Middle frontal gyrus (tissue), 1 donor: ENCODE measurements at regions not wholly inside any gene's neighbourhood (a gene's known extent, or its start where the extent isn't known, plus 50 kb on each side); places are given as distances from the start of the nearest gene placed in this dataset.

Source experiments
- DNase-seq: peaks from one replicate; pipeline ENCODE4 v3.0.0-alpha.2; 2015; ENCODE audit warnings: low spot score; ENCODE audit errors: extremely low spot score

- DNase-seq = no peak
These were observed 269.0 kb upstream of the CLEC14A start for GRCh38 chr14:38524636-38525509.

- no peak for DNase-seq
These were observed 266.8 kb upstream of the CLEC14A start for GRCh38 chr14:38522724-38523123.

- DNase-seq = no peak
These were observed 265.7 kb upstream of the CLEC14A start for GRCh38 chr14:38521591-38521990.

- DNase-seq = no peak
These were observed 261.5 kb upstream of the CLEC14A start for GRCh38 chr14:38517426-38517825.

- no peak for DNase-seq
These were observed 256.3 kb upstream of the CLEC14A start for GRCh38 chr14:38512236-38512635.

- DNase-seq = no peak
These were observed 251.4 kb upstream of the CLEC14A start for GRCh38 chr14:38507299-38507698.

GRCh38 chr14:38505973-38506249 is 250.0 kb upstream of the CLEC14A start:
- DNase-seq = no peak

- DNase-seq = no peak
These were observed 249.5 kb upstream of the CLEC14A start for GRCh38 chr14:38505221-38505972.

GRCh38 chr14:38504175-38504574 is 248.3 kb upstream of the CLEC14A start:
- DNase-seq = no peak

- DNase-seq = no peak
These were observed 246.3 kb upstream of the CLEC14A start for GRCh38 chr14:38502239-38502638.

GRCh38 chr14:38500125-38500524 is 244.2 kb upstream of the CLEC14A start:
- DNase-seq = no peak

GRCh38 chr14:38496092-38496491 is 240.2 kb upstream of the CLEC14A start:
- DNase-seq = no peak

- no peak for DNase-seq
These were observed 234.4 kb upstream of the CLEC14A start for GRCh38 chr14:38490273-38490672.

- DNase-seq = no peak
These were observed 229.1 kb upstream of the CLEC14A start for GRCh38 chr14:38485026-38485425.

- no peak for DNase-seq
These were observed 226.2 kb upstream of the CLEC14A start for GRCh38 chr14:38481952-38482678.

GRCh38 chr14:38469156-38469555 is 213.3 kb upstream of the CLEC14A start:
- no peak for DNase-seq

GRCh38 chr14:38442208-38442607 is 186.3 kb upstream of the CLEC14A start:
- no peak for DNase-seq

- DNase-seq = no peak
These were observed 176.3 kb upstream of the CLEC14A start for GRCh38 chr14:38432186-38432585.

GRCh38 chr14:38431156-38431555 is 175.3 kb upstream of the CLEC14A start:
- DNase-seq = no peak

- DNase-seq = no peak
These were observed 174.6 kb upstream of the CLEC14A start for GRCh38 chr14:38430522-38430921.

GRCh38 chr14:38425324-38425976 is 169.6 kb upstream of the CLEC14A start:
- DNase-seq = no peak

GRCh38 chr14:38420048-38420447 is 164.2 kb upstream of the CLEC14A start:
- DNase-seq = no peak
